Heart right ventricle (tissue), 16 donors: ENCODE measurements at regions not wholly inside any gene's neighbourhood (a gene's known extent, or its start where the extent isn't known, plus 50 kb on each side); places are given as distances from the start of the nearest gene placed in this dataset.

Experiments
- ATAC-seq, 8 donors: fragments of 200-7000 bp; cut with Tn5 transposase; one replicate each; pipeline ENCODE4 v1.9.1; 2020; ENCODE audit warnings: mild to moderate bottlenecking in 8 of 8, moderate library complexity in 8 of 8, moderate number of reproducible peaks in 1 of 8
- DNase-seq, 2 donors: peaks; one replicate each; pipeline ENCODE4 v3.0.0-alpha.2; 2020
- H3K27ac ChIP-seq, 10 donors: fragments of 200-600 bp; sonication (generic) in 2 of 10; one replicate each; pipeline versions ENCODE4 v1.5.0 to v1.8.0; 2020 to 2022; ENCODE audit warnings: mild to moderate bottlenecking in 3 of 10
- H3K27me3 ChIP-seq, 7 donors: fragments of 200-600 bp; one replicate each; pipeline ENCODE4 v1.8.0; 2021 to 2022; ENCODE audit warnings: mild to moderate bottlenecking in 2 of 7
- H3K36me3 ChIP-seq, 9 donors: fragments of 200-600 bp; sonication (generic) in 1 of 9; one replicate each; pipeline versions ENCODE4 v1.5.0 to v1.8.0; 2020 to 2022; ENCODE audit warnings: mild to moderate bottlenecking in 2 of 9
- H3K4me1 ChIP-seq, 9 donors: fragments of 200-600 bp; sonication (generic) in 1 of 9; one replicate each; pipeline versions ENCODE4 v1.5.0 to v1.8.0; 2020 to 2022; ENCODE audit warnings: mild to moderate bottlenecking in 4 of 9
- H3K4me3 ChIP-seq, 10 donors: fragments of 200-600 bp; sonication (generic) in 2 of 10; one replicate each; pipeline versions ENCODE4 v1.5.0 to v1.8.0; 2020 to 2022; ENCODE audit warnings: mild to moderate bottlenecking in 7 of 10, moderate library complexity in 2 of 10
- H3K9me3 ChIP-seq, 11 donors: fragments of 200-600 bp in 10 of 11; sonication (generic) in 2 of 11; one replicate each; pipeline versions ENCODE4 v1.5.0 to v1.8.0; 2013 to 2022; ENCODE audit warnings: mild to moderate bottlenecking in 2 of 11, control low read depth in 1 of 11, moderate library complexity in 1 of 11
- CTCF ChIP-seq, 9 donors: fragments of 200-600 bp; sonication (generic) in 2 of 9; IDR thresholded peaks; one replicate each; pipeline versions ENCODE4 v1.5.0 to v1.8.0; 2021 to 2022; ENCODE audit warnings: antibody characterized with exemption in 9 of 9, mild to moderate bottlenecking in 5 of 9, moderate library complexity in 1 of 9
- WGBS, 2 donors: extraction: QIAGEN DNeasy Blood & Tissue Kit; methylation state at CpG; one replicate each; pipeline ENCODE4 v1.1.7; 2013; ENCODE audit warnings: inconsistent platforms in 1 of 2; 5-methylcytosine and 5-hydroxymethylcytosine counted together
- intact Hi-C, 10 donors: fragments of 100-400 bp; cut with DNase I; formaldehyde crosslinking; loops; one replicate each; pipeline versions ENCODE4 v1.11.1 to v1.14.2; 2022
- donor health status: Arrhythmogenic right ventricular cardiomyopathy.
- donor health status: ischemic (EF 13 %, LVEDD 7.1; RV severe dilation, severe dysfunction).
- donor health status: healthy with polysubstance abuse.
- donor health status: DM: no; HTN: yes; CAD: no.
- donor health status: DM: no; HTN: no; CAD: no.
- donor health status: ischemic (EF 25% LVEDD 6.9; RV normal size, moderate dysfunction).
- donor health status: ischemic (EF 25% LVEDD 5.7; RV mildly dilated, moderate dysfunction).
- donor health status: healthy.
- donor health status: DM: yes; HTN: yes; CAD: no.
- donor health status: Ischemic cardiomyopathy.
- donor health status: ischemic (EF 35%, LVEDD 5.7; RV mildly dilated, moderate dysfunction).
- donor health status: nonischemic (EF 11% LVEDD 7.7; RV severe dilation, severe dysfunction).
- donor health status: DM: yes; HTN: yes; CAD: no.
- donor health status: PGD.
- donor health status: ischemic (EF 29% LVEDD 5.4; RV normal size, mild dysfunction).
- donor health status: nonischemic (EF 23%, LVEDD 6.1; RV moderate dilation, normal function).

DNA sequence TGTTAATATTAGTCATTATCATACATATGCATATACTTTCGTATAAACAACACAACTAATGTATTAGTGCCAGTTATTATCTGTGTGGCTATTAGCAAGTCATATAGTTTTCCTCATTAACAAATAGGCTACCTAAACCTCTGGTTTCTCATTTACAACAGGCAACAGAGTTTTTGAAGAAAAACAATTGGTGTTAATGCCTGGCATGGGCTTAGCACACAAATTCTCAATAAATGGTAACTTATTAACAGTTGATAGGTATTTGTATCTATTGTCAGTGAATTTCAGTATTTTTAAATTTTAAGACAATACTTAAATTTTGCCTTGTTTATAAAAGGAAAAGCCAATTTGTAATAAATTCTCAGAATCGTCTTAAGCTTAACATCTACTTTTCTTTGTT, 182.5 kb downstream of the PMAIP1 start:
- Histone ChIP-seq H3K27me3 (no peaks in the 10 kb centered on the region), H3K9me3 (peaks cover 0 to 9% (median 0%) of the 10 kb centered on the region in 11 donors), H3K4me1 (no peaks in the 10 kb centered on the region), H3K27ac (no peak overlapping the region), H3K36me3 (no peaks in the 10 kb centered on the region), H3K4me3 (no peak overlapping the region)
- 69 to 77% methylated on average over 2 of the region's 2 CpGs for WGBS, 2 donors
- DNase-seq (no peak), ATAC-seq (no peak)
- TF ChIP-seq CTCF (IDR thresholded peaks at IDR 0.05): no peak
- intact Hi-C loops: no loop called here

DNA sequence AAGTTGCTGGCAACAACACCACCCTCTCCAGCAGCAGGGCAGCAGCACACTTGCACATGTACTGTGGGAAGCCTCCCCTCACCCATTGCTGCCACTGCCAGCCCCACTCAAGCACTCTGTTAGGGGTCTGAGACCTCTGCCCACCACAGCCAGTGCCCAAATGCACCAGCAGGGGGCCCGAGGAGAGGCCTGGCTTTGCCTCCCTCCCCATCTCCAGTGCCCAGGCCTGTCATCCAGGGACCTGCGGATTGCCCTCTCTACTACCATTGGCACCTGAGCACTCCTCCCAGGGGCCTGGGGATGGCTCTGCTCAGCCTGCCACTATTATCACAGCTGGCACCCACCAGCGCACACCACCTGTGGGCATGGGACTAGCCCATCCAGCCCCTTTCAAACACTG, 175.7 kb downstream of the PMAIP1 start:
- TF ChIP-seq CTCF (IDR thresholded peaks at IDR 0.05): no peak
- ATAC-seq (no peak), DNase-seq (no peak)
- Histone ChIP-seq H3K27me3 (no peaks in the 10 kb centered on the region), H3K9me3 (peaks cover 0 to 22% (median 0%) of the 10 kb centered on the region in 11 donors), H3K36me3 (no peaks in the 10 kb centered on the region), H3K4me3 (no peak overlapping the region), H3K27ac (no peak overlapping the region), H3K4me1 (no peaks in the 10 kb centered on the region)
- intact Hi-C loops: no loop called here
- WGBS, 2 donors: 82 to 86% methylated on average over 3 of the region's 3 CpGs

- TF ChIP-seq CTCF (IDR thresholded peaks at IDR 0.05): no peak
- H3K27me3 ChIP-seq: no peaks in the 10 kb centered on the region
- no peaks in the 10 kb centered on the region for H3K4me1 ChIP-seq
- DNase-seq (no peak), ATAC-seq (no peak)
- H3K27ac ChIP-seq: no peak overlapping the region
- WGBS, 2 donors: 49 to 53% methylated on average over 3 of the region's 3 CpGs
- intact Hi-C loops: no loop called here
- no peak overlapping the region for H3K4me3 ChIP-seq
- H3K36me3 ChIP-seq: no peaks in the 10 kb centered on the region
- H3K9me3 ChIP-seq: peaks cover 0 to 3% (median 0%) of the 10 kb centered on the region in 11 donors
Measured at GRCh38 chr18:60070631-60071030, 170.8 kb downstream of the PMAIP1 start.

GRCh38 chr18:60069145-60069544, 169.3 kb downstream of the PMAIP1 start:
- intact Hi-C loops: no loop called here
- DNase-seq (no peak), ATAC-seq (no peak)
- peaks cover 0 to 3% (median 0%) of the 10 kb centered on the region in 11 donors for H3K9me3 ChIP-seq
- H3K27ac ChIP-seq: no peak overlapping the region
- WGBS, 2 donors: 54 to 63% methylated on average over 2 of the region's 2 CpGs
- H3K36me3 ChIP-seq: no peaks in the 10 kb centered on the region
- H3K27me3 ChIP-seq: no peaks in the 10 kb centered on the region
- TF ChIP-seq CTCF (IDR thresholded peaks at IDR 0.05): no peak
- no peak overlapping the region for H3K4me3 ChIP-seq
- no peaks in the 10 kb centered on the region for H3K4me1 ChIP-seq
